ENCODE measurements at regions not wholly inside any gene's neighbourhood (a gene's known extent, or its start where the extent isn't known, plus 50 kb on each side); places are given as distances from the start of the nearest gene placed in this dataset.

DNA sequence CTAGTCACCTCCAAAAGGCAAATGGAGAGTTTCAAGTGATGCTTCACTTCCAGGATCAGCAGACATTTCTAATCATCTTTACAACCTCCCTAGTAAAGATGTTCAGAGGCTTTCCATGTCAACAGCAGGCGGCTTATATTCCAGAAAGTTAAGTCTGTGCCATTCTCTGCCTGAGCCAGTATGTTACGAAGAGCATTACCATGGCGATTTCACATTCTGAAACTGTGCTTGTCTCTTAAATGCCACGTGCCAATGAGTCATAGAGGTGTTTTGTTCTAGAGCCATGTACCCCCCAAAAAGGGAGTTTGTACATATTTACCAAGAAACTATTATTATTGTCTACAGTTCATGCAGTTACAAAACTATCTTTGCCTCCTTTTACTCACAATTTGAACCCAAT, 319.5 kb downstream of the FOXA2 start (continued):
- TF ChIP-seq MTF2 (CRISPR knock-in tag; IDR thresholded peaks at IDR 0.05; ENCODE audit: borderline replicate concordance) (no peak), ZNF768 (CRISPR knock-in tag; IDR thresholded peaks at IDR 0.05) (no peak), TBX3 (IDR thresholded peaks at IDR 0.05; ENCODE audit: borderline replicate concordance) (no peak)

DNA sequence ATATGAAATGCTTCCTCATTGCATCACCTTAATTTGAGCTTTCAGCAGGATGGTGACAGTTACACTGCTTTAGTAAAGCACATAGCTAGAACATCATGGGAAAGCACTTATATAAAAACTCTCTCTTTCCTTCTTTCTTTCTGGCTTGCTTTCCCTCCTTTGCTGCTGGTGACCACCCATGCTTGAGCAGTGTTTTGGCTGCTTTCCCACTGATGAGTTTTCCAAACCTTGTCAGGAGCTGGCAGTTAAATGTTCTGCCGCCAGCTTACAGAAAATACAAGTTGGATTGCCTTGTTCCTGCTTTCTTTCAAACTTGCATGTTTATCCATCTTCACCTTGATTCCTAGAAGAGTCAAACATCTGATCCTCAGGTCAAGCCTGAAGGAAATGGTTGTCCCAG, 323.9 kb downstream of the FOXA2 start:
- 2% methylated on average over 1 of the region's 1 CpG for WGBS (ENCODE audit: low lambda C conversion rate)
- H3K27ac ChIP-seq (ENCODE audit: extremely low read length, insufficient read depth, low read length): no peak overlapping the region
- H3K79me2 ChIP-seq (ENCODE audit: insufficient read depth, low read length): no peaks in the 10 kb centered on the region
- ChIA-PET CTCF (ENCODE audit: low intra/inter-chr PET ratio, low total read pairs) (no interaction called here), POLR2A (no interaction called here)
- DNase-seq (ENCODE audit: low spot score) (no peak), FAIRE-seq (no peak), ATAC-seq (no peak)
- in situ Hi-C loops (cut with HindIII; ENCODE audit: extremely low pct_ligation_motif_present, low pct_unique_long_range_greater_than_20kb) (no loop called here), intact Hi-C loops (cut with micrococcal nuclease; ENCODE audit: unreplicated experiment) (no loop called here)
- no peak overlapping the region for H3K4me3 ChIP-seq (replicated peaks in 1 of 3; ENCODE audit: insufficient read depth in 1 of 3, low read depth in 2 of 3, low read length in 3 of 3)
- H3K9me3 ChIP-seq (ENCODE audit: low read length): no peaks in the 10 kb centered on the region
- H3K4me2 ChIP-seq (ENCODE audit: low read depth, low read length): no peak overlapping the region
- H3K27me3 ChIP-seq (ENCODE audit: control insufficient read depth in 1 of 2, insufficient read depth in 2 of 2, low read length in 2 of 2): no peaks in the 10 kb centered on the region; a peak in 1 of 5 replicates
- no TSS peak for BruUV-seq (replicated peaks)
- TF ChIP-seq, protein P1, sequence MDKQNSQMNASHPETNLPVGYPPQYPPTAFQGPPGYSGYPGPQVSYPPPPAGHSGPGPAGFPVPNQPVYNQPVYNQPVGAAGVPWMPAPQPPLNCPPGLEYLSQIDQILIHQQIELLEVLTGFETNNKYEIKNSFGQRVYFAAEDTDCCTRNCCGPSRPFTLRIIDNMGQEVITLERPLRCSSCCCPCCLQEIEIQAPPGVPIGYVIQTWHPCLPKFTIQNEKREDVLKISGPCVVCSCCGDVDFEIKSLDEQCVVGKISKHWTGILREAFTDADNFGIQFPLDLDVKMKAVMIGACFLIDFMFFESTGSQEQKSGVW (CRISPR knock-in tag; IDR thresholded peaks at IDR 0.05; ENCODE audit: borderline replicate concordance): no peak
- TF ChIP-seq CEBPB (IDR thresholded peaks at IDR 0.05; ENCODE audit: borderline replicate concordance, low read depth, low read length) (0 out of 2 replicates have a peak, but pooled peaks have one; percentile 31), KAT7 (CRISPR knock-in tag; IDR thresholded peaks at IDR 0.05; ENCODE audit: borderline replicate concordance) (no peak)
- TF ChIP-seq, protein P2, sequence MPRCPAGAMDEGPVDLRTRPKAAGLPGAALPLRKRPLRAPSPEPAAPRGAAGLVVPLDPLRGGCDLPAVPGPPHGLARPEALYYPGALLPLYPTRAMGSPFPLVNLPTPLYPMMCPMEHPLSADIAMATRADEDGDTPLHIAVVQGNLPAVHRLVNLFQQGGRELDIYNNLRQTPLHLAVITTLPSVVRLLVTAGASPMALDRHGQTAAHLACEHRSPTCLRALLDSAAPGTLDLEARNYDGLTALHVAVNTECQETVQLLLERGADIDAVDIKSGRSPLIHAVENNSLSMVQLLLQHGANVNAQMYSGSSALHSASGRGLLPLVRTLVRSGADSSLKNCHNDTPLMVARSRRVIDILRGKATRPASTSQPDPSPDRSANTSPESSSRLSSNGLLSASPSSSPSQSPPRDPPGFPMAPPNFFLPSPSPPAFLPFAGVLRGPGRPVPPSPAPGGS (CRISPR knock-in tag; IDR thresholded peaks at IDR 0.05): no peak
- H4K20me1 ChIP-seq (ENCODE audit: insufficient read depth, low read length): no peaks in the 10 kb centered on the region
- no peak overlapping the region for H2AFZ ChIP-seq (ENCODE audit: low read length)
- no peaks in the 10 kb centered on the region for H3K36me3 ChIP-seq (replicated peaks in 1 of 2; ENCODE audit: control insufficient read depth in 1 of 2, insufficient read depth in 2 of 2, low read length in 2 of 2)
- no peaks in the 10 kb centered on the region for H3K4me1 ChIP-seq (ENCODE audit: insufficient read depth, low read length)
- no peak overlapping the region for H3K9ac ChIP-seq (ENCODE audit: insufficient read depth, low read depth, low read length)

Data from HepG2 (cell line).